Mammary epithelial cell (primary cell): ENCODE measurements at regions not wholly inside any gene's neighbourhood (a gene's known extent, or its start where the extent isn't known, plus 50 kb on each side); places are given as distances from the start of the nearest gene placed in this dataset.
"Not testable (repeated sequence)": the region's sequence is repeated elsewhere in the genome, so short reads cannot be mapped to it uniquely, and the experiment has no call there.

ENCODE experiments used
- EZH2 ChIP-seq: IDR thresholded peaks from 2 replicates; pipeline ENCODE4 v1.6.1; 2012; ENCODE audit warnings: low read length, inconsistent platforms, borderline replicate concordance
- TF ChIP-seq, protein P1 (sequence below), 2 donors: IDR thresholded peaks in 1 of 2; conservative IDR thresholded peaks in 1 of 2; 2 replicates each; pipeline ENCODE4 v1.5.1; 2011 to 2012; ENCODE audit warnings: inconsistent platforms in 2 of 2, low read length in 2 of 2, mild to moderate bottlenecking in 2 of 2, control low read depth in 1 of 2, low read depth in 1 of 2; ENCODE audit not compliant: insufficient read depth in 1 of 2; ENCODE audit errors: extremely low read depth in 1 of 2

DNA sequence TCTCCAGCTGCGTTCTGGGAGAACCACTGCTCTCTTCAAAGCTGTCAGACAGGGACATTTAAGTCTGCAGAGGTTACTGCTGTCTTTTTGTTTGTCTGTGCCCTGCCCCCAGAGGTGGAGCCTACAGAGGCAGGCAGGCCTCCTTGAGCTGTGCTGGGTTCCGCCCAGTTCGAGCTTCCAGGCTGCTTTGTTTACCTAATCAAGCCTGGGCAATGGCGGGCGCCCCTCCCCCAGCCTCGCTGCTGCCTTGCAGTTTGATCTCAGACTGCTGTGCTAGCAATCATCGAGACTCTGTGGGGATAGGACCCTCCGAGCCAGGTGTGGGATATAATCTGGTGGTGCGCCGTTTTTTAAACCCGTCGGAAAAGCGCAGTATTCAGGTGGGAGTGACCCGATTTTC lies 145.8 kb upstream of the FANCL start:
- not testable (repeated sequence) for TF ChIP-seq EZH2
- TF ChIP-seq, protein P1, sequence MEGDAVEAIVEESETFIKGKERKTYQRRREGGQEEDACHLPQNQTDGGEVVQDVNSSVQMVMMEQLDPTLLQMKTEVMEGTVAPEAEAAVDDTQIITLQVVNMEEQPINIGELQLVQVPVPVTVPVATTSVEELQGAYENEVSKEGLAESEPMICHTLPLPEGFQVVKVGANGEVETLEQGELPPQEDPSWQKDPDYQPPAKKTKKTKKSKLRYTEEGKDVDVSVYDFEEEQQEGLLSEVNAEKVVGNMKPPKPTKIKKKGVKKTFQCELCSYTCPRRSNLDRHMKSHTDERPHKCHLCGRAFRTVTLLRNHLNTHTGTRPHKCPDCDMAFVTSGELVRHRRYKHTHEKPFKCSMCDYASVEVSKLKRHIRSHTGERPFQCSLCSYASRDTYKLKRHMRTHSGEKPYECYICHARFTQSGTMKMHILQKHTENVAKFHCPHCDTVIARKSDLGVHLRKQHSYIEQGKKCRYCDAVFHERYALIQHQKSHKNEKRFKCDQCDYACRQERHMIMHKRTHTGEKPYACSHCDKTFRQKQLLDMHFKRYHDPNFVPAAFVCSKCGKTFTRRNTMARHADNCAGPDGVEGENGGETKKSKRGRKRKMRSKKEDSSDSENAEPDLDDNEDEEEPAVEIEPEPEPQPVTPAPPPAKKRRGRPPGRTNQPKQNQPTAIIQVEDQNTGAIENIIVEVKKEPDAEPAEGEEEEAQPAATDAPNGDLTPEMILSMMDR (conservative IDR thresholded peaks at IDR 0.05 in 1 of 2, IDR thresholded peaks at IDR 0.05 in 1 of 2; ENCODE audit: extremely low read depth in 1 of 2, insufficient read depth in 1 of 2, low read depth in 1 of 2, low read length in 2 of 2), result not testable (repeated sequence)
